Ishikawa (cell line): ENCODE measurements at regions not wholly inside any gene's neighbourhood (a gene's known extent, or its start where the extent isn't known, plus 50 kb on each side); places are given as distances from the start of the nearest gene placed in this dataset.

Experiments
- CREB1 ChIP-seq: IDR thresholded peaks from 2 replicates; pipeline ENCODE4 v1.6.1; 2012; ENCODE audit warnings: low read depth
- EGR1 ChIP-seq: IDR thresholded peaks from 2 replicates; pipeline ENCODE4 v1.6.1; 2012
- RAD21 ChIP-seq: IDR thresholded peaks from 2 replicates; pipeline ENCODE4 v1.6.1; 2012; ENCODE audit warnings: low read depth
- TCF12 ChIP-seq: IDR thresholded peaks from 2 replicates; pipeline ENCODE4 v1.6.1; 2012; ENCODE audit warnings: low read depth

- no peak for TF ChIP-seq RAD21
- TF ChIP-seq CREB1 = no peak
- no peak for TF ChIP-seq EGR1
- TF ChIP-seq TCF12 = no peak
Observed at GRCh38 chr2:35298493-35298892, 1057.1 kb upstream of the CRIM1 start.
